ENCODE measurements at regions not wholly inside any gene's neighbourhood (a gene's known extent, or its start where the extent isn't known, plus 50 kb on each side); places are given as distances from the start of the nearest gene placed in this dataset.

DNA sequence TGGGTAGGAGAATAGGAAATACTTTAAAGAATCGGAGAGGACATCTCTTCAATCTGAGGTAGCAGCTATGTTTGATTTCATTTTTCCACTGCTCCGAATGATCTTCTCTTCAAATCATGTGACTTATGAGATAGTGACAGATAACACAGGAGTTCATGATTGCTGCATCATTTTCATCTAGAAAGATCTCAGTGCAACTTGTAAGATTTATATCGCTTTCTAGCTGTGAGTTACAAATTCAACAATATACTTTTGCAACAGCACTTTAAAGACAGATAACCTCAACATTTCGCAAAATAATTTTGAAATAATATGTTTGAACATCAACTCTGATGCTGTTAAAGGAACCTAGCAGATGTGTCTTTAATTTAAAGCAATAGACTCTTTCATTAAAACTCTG is 99.9 kb upstream of the CCDC80 start:
- ATAC-seq (no peak), DNase-seq (ENCODE audit: low read depth, low spot score) (no peak)
- no peaks in the 10 kb centered on the region for H4K20me1 ChIP-seq (ENCODE audit: insufficient read depth)
- H3K27me3 ChIP-seq (ENCODE audit: insufficient read depth, low read length): no peaks in the 10 kb centered on the region
- H3K4me3 ChIP-seq (replicated peaks in 1 of 2; ENCODE audit: low read depth in 1 of 2, low read length in 2 of 2): no peak overlapping the region
- no peaks in the 10 kb centered on the region for H3K4me1 ChIP-seq (ENCODE audit: control insufficient read depth in 1 of 2, insufficient read depth in 2 of 2, low read length in 2 of 2)
- no peaks in the 10 kb centered on the region for H3K9me2 ChIP-seq (ENCODE audit: insufficient read depth)
- POLR2A ChIA-PET: no interaction called here
- no peak overlapping the region for H3K9ac ChIP-seq (ENCODE audit: low read length)
- no peak overlapping the region for H2AFZ ChIP-seq (ENCODE audit: low read depth, low read length, poor library complexity, severe bottlenecking)
- no peak overlapping the region for H3K4me2 ChIP-seq (ENCODE audit: low read length)
- TF ChIP-seq SRF (IDR thresholded peaks at IDR 0.05; ENCODE audit: low read depth) (no peak), ELF1 (IDR thresholded peaks at IDR 0.05; ENCODE audit: borderline replicate concordance, low read depth) (no peak), FOSL1 (IDR thresholded peaks at IDR 0.05; ENCODE audit: low read depth) (no peak), ZFX (IDR thresholded peaks at IDR 0.05) (no peak)
- TF ChIP-seq, protein P1, sequence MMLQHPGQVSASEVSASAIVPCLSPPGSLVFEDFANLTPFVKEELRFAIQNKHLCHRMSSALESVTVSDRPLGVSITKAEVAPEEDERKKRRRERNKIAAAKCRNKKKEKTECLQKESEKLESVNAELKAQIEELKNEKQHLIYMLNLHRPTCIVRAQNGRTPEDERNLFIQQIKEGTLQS (IDR thresholded peaks at IDR 0.05): no peak
- TF ChIP-seq, protein P2, sequence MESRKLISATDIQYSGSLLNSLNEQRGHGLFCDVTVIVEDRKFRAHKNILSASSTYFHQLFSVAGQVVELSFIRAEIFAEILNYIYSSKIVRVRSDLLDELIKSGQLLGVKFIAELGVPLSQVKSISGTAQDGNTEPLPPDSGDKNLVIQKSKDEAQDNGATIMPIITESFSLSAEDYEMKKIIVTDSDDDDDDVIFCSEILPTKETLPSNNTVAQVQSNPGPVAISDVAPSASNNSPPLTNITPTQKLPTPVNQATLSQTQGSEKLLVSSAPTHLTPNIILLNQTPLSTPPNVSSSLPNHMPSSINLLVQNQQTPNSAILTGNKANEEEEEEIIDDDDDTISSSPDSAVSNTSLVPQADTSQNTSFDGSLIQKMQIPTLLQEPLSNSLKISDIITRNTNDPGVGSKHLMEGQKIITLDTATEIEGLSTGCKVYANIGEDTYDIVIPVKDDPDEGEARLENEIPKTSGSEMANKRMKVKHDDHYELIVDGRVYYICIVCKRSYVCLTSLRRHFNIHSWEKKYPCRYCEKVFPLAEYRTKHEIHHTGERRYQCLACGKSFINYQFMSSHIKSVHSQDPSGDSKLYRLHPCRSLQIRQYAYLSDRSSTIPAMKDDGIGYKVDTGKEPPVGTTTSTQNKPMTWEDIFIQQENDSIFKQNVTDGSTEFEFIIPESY (IDR thresholded peaks at IDR 0.05; ENCODE audit: extremely low read depth, insufficient replicate concordance, low read length): no peak
- H3K27ac ChIP-seq (ENCODE audit: low read depth, low read length): no peak overlapping the region
- CTCF ChIA-PET: no interaction called here
- no peaks in the 10 kb centered on the region for H3K79me2 ChIP-seq (ENCODE audit: insufficient read depth, low read length)
- H3K9me3 ChIP-seq (ENCODE audit: control insufficient read depth in 1 of 2, insufficient read depth in 1 of 2, low read depth in 1 of 2, low read length in 2 of 2): no peaks in the 10 kb centered on the region
- intact Hi-C loops (cut with micrococcal nuclease): no loop called here
- H3K36me3 ChIP-seq (ENCODE audit: control insufficient read depth in 1 of 2, insufficient read depth in 2 of 2, low read length in 2 of 2): no peaks in the 10 kb centered on the region
- no TSS peak for BruUV-seq (replicated peaks)
- RAD21 ChIA-PET (ENCODE audit: low non-redundant PET in 1 of 2, low total read pairs in 2 of 2, uncharacterized antibody in 2 of 2, unreplicated experiment in 2 of 2): no interaction called here

DNA sequence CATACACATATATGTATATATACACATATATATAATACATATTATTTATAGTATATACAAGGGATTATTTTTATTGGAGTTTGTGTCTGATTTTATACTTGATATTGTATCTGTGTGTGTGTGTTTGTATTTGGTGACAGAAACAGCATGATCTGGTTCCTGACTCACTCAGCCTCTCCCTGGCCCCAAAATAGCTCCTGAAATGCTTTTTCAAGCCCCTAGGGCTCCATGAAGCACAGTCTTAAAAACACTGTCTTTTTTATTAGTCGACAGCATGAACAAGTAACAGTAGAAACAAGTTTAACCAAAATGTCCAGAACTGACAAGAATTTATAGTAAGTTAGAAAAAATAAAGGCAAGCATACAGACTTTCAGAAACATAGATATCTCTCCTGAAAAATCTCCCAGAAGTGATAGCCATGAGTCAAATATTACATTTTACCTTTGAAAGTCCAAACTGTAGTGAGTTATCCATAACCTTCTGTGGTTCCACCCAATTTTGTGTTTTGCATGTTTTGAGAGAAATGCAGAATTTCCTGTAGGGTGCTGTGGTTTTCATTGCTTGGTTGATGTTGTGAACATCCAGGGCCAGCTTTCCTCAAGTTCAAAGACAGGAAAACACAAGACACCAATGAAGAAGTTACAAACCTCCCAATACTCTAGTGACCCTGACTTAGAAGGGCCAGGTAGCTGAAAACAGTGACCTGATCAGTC is 98.5 kb upstream of the CCDC80 start:
- intact Hi-C loops (cut with micrococcal nuclease): no loop called here
- TF ChIP-seq FOSL1 (IDR thresholded peaks at IDR 0.05; ENCODE audit: low read depth) (no peak), EZH2phosphoT487 (IDR thresholded peaks at IDR 0.05; ENCODE audit: borderline replicate concordance) (no peak), CBX3 (IDR thresholded peaks at IDR 0.05; ENCODE audit: low read depth) (no peak), POLR2AphosphoS5 (IDR thresholded peaks at IDR 0.05; ENCODE audit: low read depth, low read length) (no peak), EZH2 (IDR thresholded peaks at IDR 0.05) (no peak), YY1 (IDR thresholded peaks at IDR 0.05; ENCODE audit: extremely low read depth, insufficient replicate concordance, low read depth, low read length) (no peak), TCF7L2 (IDR thresholded peaks at IDR 0.05; ENCODE audit: borderline replicate concordance, extremely low read depth, insufficient read depth, insufficient read length) (no peak), JUND (IDR thresholded peaks at IDR 0.05) (no peak), SP1 (IDR thresholded peaks at IDR 0.05; ENCODE audit: low read depth) (no peak), ZNF274 (IDR thresholded peaks at IDR 0.05; ENCODE audit: low read depth, low read length) (no peak)
- TF ChIP-seq, protein P1 (IDR thresholded peaks at IDR 0.05): no peak
- TF ChIP-seq, protein P3, sequence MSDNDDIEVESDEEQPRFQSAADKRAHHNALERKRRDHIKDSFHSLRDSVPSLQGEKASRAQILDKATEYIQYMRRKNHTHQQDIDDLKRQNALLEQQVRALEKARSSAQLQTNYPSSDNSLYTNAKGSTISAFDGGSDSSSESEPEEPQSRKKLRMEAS (IDR thresholded peaks at IDR 0.05): no peak
- TF ChIP-seq, protein P2 (IDR thresholded peaks at IDR 0.05; ENCODE audit: extremely low read depth, insufficient replicate concordance, low read length): no peak

More for the DNA sequence above, 98.5 kb upstream of the CCDC80 start:
- RAD21 ChIA-PET (ENCODE audit: low non-redundant PET in 1 of 2, low total read pairs in 2 of 2, uncharacterized antibody in 2 of 2, unreplicated experiment in 2 of 2): no interaction called here
- H3K4me3 ChIP-seq (replicated peaks in 1 of 2; ENCODE audit: low read depth in 1 of 2, low read length in 2 of 2): no peak overlapping the region
- no peaks in the 10 kb centered on the region for H3K9me3 ChIP-seq (ENCODE audit: control insufficient read depth in 1 of 2, insufficient read depth in 1 of 2, low read depth in 1 of 2, low read length in 2 of 2)
- CTCF ChIA-PET: no interaction called here
- no peaks in the 10 kb centered on the region for H3K27me3 ChIP-seq (ENCODE audit: insufficient read depth, low read length)
- H2AFZ ChIP-seq (ENCODE audit: low read depth, low read length, poor library complexity, severe bottlenecking): no peak overlapping the region
- H3K4me1 ChIP-seq (ENCODE audit: control insufficient read depth in 1 of 2, insufficient read depth in 2 of 2, low read length in 2 of 2): peaks cover 0 to 2% of the 10 kb centered on the region in 2 experiments; a peak in 2 of 4 replicates
- H3K4me2 ChIP-seq (ENCODE audit: low read length): no peak overlapping the region
- no peak for DNase-seq (ENCODE audit: low read depth, low spot score)
- no peak for ATAC-seq
- no TSS peak for BruUV-seq (replicated peaks)
- H3K79me2 ChIP-seq (ENCODE audit: insufficient read depth, low read length): no peaks in the 10 kb centered on the region
- no peaks in the 10 kb centered on the region for H3K36me3 ChIP-seq (ENCODE audit: control insufficient read depth in 1 of 2, insufficient read depth in 2 of 2, low read length in 2 of 2)
- no peak overlapping the region for H3K9ac ChIP-seq (ENCODE audit: low read length)
- no peaks in the 10 kb centered on the region for H4K20me1 ChIP-seq (ENCODE audit: insufficient read depth)
- H3K9me2 ChIP-seq (ENCODE audit: insufficient read depth): no peaks in the 10 kb centered on the region
- no peak overlapping the region for H3K27ac ChIP-seq (ENCODE audit: low read depth, low read length)
- POLR2A ChIA-PET: no interaction called here
